ENCODE measurements at regions not wholly inside any gene's neighbourhood (a gene's known extent, or its start where the extent isn't known, plus 50 kb on each side); places are given as distances from the start of the nearest gene placed in this dataset.

DNA sequence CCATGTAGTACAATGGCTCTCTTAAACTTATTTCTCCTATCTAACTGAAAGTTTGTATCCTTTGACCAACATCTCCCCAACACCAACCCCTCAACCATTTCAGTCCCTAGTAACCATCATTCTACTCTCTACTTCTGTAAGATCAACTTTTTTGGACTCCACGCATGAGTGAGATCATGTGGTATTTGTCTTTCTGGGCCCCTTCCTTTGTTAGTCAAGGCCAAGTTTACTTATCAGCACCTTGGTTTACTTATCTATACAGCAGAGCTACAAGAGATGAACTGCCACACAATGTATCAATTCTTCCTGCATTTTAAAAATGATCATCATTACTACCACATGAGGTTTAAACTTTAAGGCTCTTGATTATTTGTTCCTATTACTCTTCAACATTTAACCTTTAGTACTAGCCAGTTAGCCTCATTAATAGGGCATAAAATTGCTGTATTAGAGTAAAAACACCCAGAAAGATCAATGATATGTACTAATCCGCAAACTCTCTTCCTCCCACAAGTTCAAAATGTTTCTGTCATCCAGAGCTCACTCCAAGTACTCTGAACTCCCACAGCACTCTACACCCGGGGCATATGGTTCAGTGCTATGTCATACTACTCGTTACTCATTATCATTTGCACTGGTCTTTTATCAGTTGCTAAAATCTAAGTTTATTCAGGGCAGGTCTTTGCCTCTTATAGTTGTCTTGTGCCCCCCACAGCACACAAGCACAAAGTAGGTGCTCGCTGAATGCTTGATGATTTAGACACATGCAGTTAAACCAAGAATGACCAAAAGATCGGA lies 145.7 kb upstream of the ADAMTS3 start (continued):
- TF ChIP-seq ZNF263 (CRISPR knock-in tag; IDR thresholded peaks at IDR 0.05; ENCODE audit: borderline replicate concordance) (no peak), ZNF778 (CRISPR knock-in tag; IDR thresholded peaks at IDR 0.05) (no peak), ZNF584 (CRISPR knock-in tag; IDR thresholded peaks at IDR 0.05; ENCODE audit: low read depth) (no peak), MTA3 (IDR thresholded peaks at IDR 0.05; ENCODE audit: borderline replicate concordance) (no peak), MCM7 (IDR thresholded peaks at IDR 0.05) (no peak), ZC3H4 (CRISPR knock-in tag; IDR thresholded peaks at IDR 0.05; ENCODE audit: borderline replicate concordance) (no peak), BRCA1 (IDR thresholded peaks at IDR 0.05) (no peak), BRCA1 (CRISPR knock-in tag; IDR thresholded peaks at IDR 0.05) (no peak), GABPA (tag; conservative IDR thresholded peaks at IDR 0.05; ENCODE audit: low read depth) (0 out of 2 replicates have a peak, but pooled peaks have one; percentile 19), XRCC4 (IDR thresholded peaks at IDR 0.05; ENCODE audit: extremely low read depth, insufficient read depth, insufficient read length) (no peak), HNRNPL (IDR thresholded peaks at IDR 0.05; ENCODE audit: low read depth, low read length) (no peak), ZNF175 (CRISPR knock-in tag; IDR thresholded peaks at IDR 0.05; ENCODE audit: low read depth) (0 out of 2 replicates have a peak, but pooled peaks have one; percentile 27), CBFA2T2 (conservative IDR thresholded peaks at IDR 0.05) (no peak), KDM2B (CRISPR knock-in tag; IDR thresholded peaks at IDR 0.05) (no peak), ETV6 (IDR thresholded peaks at IDR 0.05; ENCODE audit: borderline replicate concordance in 1 of 2, low read depth in 2 of 2, low read length in 1 of 2) (no peak), ETV6 (CRISPR knock-in tag; IDR thresholded peaks at IDR 0.05; ENCODE audit: borderline replicate concordance) (no peak), TBP (optimal IDR thresholded peaks at IDR 0.05; ENCODE audit: low read depth, low read length) (no peak), ZNF586 (CRISPR knock-in tag; conservative IDR thresholded peaks at IDR 0.05) (no peak), RCOR1 (IDR thresholded peaks at IDR 0.05; ENCODE audit: borderline replicate concordance in 1 of 2, low read depth in 2 of 2, low read length in 2 of 2) (no peak), FOXA3 (CRISPR knock-in tag; conservative IDR thresholded peaks at IDR 0.05 in 1 of 2, IDR thresholded peaks at IDR 0.05 in 1 of 2) (0 out of 4 replicates have a peak, but pooled peaks of 1 of the 2 experiments have one; percentile 26), BMI1 (IDR thresholded peaks at IDR 0.05; ENCODE audit: low read length) (no peak), FOXK2 (conservative IDR thresholded peaks at IDR 0.05 in 1 of 2, IDR thresholded peaks at IDR 0.05 in 1 of 2; ENCODE audit: low read depth in 2 of 2) (no peak)
- TF ChIP-seq, protein P1, sequence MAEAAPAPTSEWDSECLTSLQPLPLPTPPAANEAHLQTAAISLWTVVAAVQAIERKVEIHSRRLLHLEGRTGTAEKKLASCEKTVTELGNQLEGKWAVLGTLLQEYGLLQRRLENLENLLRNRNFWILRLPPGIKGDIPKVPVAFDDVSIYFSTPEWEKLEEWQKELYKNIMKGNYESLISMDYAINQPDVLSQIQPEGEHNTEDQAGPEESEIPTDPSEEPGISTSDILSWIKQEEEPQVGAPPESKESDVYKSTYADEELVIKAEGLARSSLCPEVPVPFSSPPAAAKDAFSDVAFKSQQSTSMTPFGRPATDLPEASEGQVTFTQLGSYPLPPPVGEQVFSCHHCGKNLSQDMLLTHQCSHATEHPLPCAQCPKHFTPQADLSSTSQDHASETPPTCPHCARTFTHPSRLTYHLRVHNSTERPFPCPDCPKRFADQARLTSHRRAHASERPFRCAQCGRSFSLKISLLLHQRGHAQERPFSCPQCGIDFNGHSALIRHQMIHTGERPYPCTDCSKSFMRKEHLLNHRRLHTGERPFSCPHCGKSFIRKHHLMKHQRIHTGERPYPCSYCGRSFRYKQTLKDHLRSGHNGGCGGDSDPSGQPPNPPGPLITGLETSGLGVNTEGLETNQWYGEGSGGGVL (CRISPR knock-in tag; IDR thresholded peaks at IDR 0.05): no peak
- TF ChIP-seq, protein P2, sequence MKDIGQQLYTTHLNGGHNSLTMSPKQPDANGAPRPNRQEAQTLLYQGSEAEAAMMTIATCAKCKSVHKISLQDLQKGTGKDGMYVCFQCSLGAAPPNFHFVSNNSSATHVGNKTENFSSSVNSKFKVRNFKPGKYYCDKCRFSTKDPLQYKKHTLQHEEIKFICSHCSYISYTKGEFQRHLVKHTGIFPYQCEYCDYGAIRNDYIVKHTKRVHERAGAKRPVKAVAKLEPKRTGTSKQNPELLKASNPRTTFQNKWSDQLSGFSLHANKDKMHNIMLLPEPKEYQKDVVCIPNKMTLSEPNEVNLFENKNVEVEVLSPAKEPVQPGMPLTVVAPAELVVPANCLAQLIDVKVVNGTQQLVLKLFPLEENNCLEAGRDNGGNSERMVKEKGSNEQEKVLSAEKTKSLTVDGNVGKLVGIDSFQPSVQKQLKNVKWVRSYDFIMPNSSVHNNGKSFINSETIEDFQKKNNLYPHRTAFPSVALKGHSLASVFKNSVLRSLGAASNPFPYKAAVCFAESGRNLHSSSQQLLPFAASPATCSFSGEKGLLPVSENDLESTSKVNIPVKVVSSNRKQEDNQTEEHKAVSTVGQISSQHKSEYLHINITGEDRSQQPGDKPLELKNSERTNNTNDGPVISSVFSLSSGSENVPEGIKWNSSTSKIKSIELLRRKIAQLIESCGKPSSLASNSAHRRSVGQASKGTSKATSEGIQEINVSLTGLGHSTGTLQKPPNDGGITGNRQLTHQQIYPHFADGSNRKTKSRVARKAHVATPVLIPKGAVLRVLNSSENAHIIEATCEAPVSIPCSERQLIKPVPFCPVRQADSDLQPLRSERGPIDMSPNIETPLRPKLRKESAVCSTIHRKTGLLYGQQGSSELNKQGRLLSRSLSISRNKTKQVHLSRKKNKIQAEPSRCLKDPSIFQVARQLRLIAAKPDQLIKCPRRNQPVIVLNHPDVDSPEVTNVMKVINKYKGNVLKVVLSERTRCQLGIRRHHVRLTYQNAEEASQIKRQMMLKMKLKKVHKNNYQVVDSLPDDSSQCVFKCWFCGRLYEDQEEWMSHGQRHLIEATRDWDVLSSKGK (CRISPR knock-in tag; IDR thresholded peaks at IDR 0.05): no peak
